ENCODE measurements at regions not wholly inside any gene's neighbourhood (a gene's known extent, or its start where the extent isn't known, plus 50 kb on each side); places are given as distances from the start of the nearest gene placed in this dataset.
"Not testable (repeated sequence)": the region's sequence is repeated elsewhere in the genome, so short reads cannot be mapped to it uniquely, and the experiment has no call there.

GRCh38 chr4:23161787-23162186 is 469.1 kb downstream of the GBA3 start:
- DNase-seq, result no peak

- DNase-seq, result no peak
These were observed 460.3 kb downstream of the GBA3 start for GRCh38 chr4:23153076-23153475.

- no peak for DNase-seq
These were observed 457.1 kb downstream of the GBA3 start for GRCh38 chr4:23149815-23150214.

GRCh38 chr4:23144707-23145106 is 452.0 kb downstream of the GBA3 start:
- no peak for DNase-seq

GRCh38 chr4:23135792-23136645 is 443.3 kb downstream of the GBA3 start:
- DNase-seq, result peak; percentile 3

- no peak for DNase-seq
These were observed 441.6 kb downstream of the GBA3 start for GRCh38 chr4:23134331-23134730.

- DNase-seq, result no peak
These were observed 438.1 kb downstream of the GBA3 start for GRCh38 chr4:23130845-23131244.

GRCh38 chr4:23125118-23125517 is 432.4 kb downstream of the GBA3 start:
- no peak for DNase-seq

GRCh38 chr4:23122666-23123400 is 430.1 kb downstream of the GBA3 start:
- no peak for DNase-seq

GRCh38 chr4:23120374-23120773 is 427.6 kb downstream of the GBA3 start:
- no peak for DNase-seq

- DNase-seq, result no peak
These were observed 425.1 kb downstream of the GBA3 start for GRCh38 chr4:23117826-23118225.

GRCh38 chr4:23114538-23114937 is 421.8 kb downstream of the GBA3 start:
- DNase-seq, result no peak

GRCh38 chr4:23113104-23113503 is 420.4 kb downstream of the GBA3 start:
- DNase-seq, result no peak

GRCh38 chr4:23106516-23106915 is 413.8 kb downstream of the GBA3 start:
- DNase-seq, result no peak

GRCh38 chr4:23105759-23106370 is 413.1 kb downstream of the GBA3 start:
- no peak for DNase-seq

GRCh38 chr4:23097251-23097650 is 404.5 kb downstream of the GBA3 start:
- no peak for DNase-seq

GRCh38 chr4:23091711-23092110 is 399.0 kb downstream of the GBA3 start:
- no peak for DNase-seq

GRCh38 chr4:23085249-23085568 is 392.5 kb downstream of the GBA3 start:
- DNase-seq, result no peak

GRCh38 chr4:23084559-23085248 is 392.0 kb downstream of the GBA3 start:
- no peak for DNase-seq

- DNase-seq, result no peak
These were observed 390.7 kb downstream of the GBA3 start for GRCh38 chr4:23083391-23083790.

GRCh38 chr4:23080171-23080570 is 387.4 kb downstream of the GBA3 start:
- DNase-seq, result not testable (repeated sequence)

GRCh38 chr4:23070848-23071570 is 378.3 kb downstream of the GBA3 start:
- no peak for DNase-seq

GRCh38 chr4:23068756-23069155 is 376.0 kb downstream of the GBA3 start:
- DNase-seq, result no peak

All from NCI-H2107 (cell line).